SH-SY5Y (cell line): ENCODE measurements at regions not wholly inside any gene's neighbourhood (a gene's known extent, or its start where the extent isn't known, plus 50 kb on each side); places are given as distances from the start of the nearest gene placed in this dataset.

Experiments
- GATA2 ChIP-seq: IDR thresholded peaks from 2 replicates; pipeline ENCODE4 v1.6.1; 2011; ENCODE audit warnings: mild to moderate bottlenecking, low read depth, low read length
- GATA3 ChIP-seq: IDR thresholded peaks from 2 replicates; pipeline ENCODE4 v1.6.1; 2011; ENCODE audit warnings: low read depth, mild to moderate bottlenecking, low read length, moderate library complexity

DNA sequence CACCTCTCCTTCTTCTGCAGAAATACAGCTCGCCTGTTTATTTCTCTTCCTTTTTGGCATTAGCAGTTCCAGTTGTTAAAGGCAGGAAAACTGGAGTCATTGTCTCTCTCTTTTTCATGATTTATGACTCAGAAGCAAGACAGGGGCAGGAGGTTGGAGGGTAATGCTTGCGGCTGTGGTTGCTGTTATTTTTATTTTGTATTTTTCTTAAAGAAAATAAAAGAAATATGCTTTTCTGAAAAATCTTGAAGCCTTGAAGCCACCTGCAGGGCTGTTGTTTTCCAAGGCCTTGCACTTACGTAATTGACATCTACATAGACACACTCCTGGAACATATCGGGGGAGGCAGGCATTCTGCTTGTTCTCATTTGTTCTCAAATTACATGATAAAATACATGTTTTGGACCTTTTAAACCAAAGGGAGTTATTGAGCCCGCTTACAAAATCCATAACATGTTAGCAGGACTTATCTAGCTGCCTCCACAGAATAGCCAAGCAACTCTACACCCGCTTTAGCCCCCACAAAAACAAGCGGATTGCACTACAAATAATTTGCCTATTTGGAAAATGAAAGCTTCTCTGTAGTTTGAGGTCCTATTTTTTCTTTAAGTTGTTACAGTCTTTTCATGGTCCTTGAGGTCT, 1004.6 kb upstream of the NR2F2 start:
- TF ChIP-seq GATA3 (no peak), GATA2 (no peak)

DNA sequence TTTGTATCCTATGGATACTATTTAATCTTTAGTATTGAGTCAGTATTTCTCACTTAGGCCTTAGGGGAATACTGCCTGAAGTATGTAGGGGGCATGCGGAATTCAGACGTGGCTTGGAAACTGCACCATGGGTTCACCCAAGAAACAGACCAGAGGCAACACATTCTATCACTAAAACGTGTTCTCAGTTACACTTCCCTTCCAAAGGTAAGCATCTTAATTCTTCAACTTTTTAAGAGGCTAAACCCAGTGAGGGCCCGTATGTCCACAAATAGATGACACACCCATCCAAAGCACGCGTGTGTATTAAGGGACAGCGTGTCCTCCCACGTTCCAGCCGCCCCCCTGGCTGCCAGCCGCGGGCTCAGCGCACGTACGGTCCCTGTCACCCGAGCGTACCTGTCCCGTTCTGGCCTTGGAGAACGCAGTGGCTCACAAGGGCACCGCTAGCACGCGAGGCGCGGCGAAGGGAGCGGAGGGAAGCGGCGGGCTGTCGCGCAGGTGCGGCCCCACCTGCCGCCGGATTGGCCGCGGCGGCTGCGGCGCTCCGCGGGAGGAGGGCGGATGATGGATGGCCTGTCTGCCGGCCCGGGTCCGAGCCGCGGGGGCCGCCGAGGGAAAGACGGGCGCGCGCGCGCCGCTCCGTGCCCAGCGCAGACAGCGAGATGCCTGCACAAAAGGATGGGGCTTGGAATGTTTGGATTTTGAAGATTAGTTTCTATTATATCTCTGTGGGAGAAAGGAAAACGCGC, 1003.9 kb upstream of the NR2F2 start:
- TF ChIP-seq GATA3: no peak
- TF ChIP-seq GATA2: no peak

DNA sequence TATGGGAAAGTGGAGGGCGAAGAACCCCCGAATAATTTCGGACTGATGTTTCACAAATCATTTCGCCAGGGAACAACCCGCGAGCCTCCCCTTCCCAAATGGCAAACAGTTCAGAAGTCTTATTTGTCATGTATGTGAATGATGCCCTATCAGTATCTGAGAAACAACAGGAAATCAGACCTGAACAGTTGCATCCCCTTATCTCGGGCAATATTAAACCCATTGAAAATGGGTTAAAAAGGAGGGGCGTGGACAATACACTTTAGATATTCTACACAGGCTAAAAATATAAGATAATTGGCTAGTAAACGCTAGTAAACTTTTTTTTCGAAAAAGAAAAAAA, 1003.3 kb upstream of the NR2F2 start:
- TF ChIP-seq GATA2 (no peak), GATA3 (no peak)

DNA sequence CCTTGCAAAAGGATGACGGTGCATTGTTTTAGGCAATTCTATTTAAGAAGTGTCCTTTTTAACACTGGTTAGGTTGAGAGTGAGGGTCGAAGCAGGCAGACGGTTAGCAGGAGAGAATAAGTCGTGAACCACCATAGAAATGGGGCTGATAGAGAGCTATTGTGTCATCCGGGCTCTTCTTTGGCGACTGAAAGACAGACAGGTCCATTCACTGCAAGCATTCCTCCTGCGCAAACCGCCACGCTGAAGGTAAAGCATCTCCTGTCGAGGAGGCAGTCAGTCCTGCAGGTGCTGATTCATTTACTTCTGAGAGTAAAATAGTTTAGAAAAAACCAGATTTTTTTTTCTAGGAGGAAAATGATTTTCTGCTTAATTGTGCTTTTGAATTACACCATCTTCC, 1002.8 kb upstream of the NR2F2 start:
- TF ChIP-seq GATA3: no peak
- TF ChIP-seq GATA2: no peak

DNA sequence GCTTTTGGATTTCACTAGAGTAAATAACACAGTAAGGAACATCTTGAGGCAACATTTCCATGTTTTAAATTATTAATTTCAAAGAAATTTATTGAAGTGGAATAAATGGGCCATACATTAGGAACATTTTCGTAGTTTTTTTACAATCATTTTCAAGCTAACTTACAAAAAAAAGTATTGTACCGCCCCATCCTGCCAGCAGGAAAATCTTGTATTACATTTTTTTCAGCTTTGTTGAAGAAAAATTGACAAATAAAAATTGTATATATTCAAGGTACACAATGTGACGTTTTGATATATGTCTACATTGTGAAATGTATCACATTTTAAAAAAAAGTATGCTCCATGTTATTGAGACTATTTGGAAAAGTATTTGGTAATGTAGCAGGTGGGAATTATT, 1001.9 kb upstream of the NR2F2 start:
- TF ChIP-seq GATA2: no peak
- no peak for TF ChIP-seq GATA3

DNA sequence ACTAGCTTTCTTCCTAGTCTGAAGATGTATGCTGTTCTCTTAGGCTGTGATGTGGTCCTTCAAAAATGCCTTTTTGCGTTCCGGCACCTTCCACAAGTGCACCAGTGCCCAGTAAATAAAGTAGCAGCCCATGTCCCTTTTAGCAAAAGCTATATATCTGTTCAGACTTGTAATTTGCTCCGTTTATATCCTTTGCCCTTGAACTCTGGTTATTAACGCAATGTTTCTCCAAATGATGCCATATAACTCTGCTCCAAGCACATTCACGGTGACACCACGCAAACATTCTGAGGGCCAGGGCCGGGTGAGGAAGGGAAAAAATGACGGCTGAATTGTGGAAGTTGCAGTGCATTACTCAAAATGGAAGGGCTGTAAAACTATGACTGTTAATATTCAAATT, 1001.1 kb upstream of the NR2F2 start:
- no peak for TF ChIP-seq GATA3

DNA sequence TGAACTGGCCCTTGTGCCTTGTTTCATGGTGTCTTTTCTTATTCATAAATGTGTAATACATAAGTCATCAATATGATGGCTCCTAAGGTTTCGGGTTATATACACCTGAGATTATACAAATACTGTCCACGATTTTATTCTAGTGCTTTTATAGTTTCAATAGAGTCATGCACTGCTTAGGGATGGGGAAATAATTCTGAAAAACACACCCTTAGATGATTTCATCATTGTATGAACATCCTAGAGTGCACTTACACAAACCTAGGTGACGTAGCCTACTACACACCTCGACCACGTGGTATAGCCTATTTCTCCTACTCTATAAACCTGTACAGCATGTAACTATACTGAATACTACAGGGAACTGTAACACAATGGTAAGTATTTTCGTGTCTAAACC, 988.8 kb upstream of the NR2F2 start:
- TF ChIP-seq GATA2: no peak
- no peak for TF ChIP-seq GATA3

DNA sequence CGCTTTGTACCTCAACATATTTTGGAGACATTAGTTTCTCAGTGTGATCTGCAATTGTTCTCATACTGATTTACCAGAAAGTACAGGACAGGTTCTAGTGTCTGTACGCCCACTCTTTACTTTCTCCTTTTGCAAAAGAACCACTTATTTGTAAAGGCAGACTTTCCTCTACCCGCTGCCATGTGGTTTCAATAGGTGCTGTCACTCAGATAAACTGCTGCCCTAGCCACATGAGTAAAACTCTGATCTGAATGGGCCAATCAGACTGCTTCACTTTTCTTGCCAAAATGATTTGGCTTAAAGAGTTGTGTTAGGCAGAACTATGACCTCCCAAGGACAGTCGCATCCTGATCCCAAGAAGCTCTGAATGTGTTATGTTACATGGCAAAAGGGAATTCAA, 984.6 kb upstream of the NR2F2 start:
- TF ChIP-seq GATA2 (no peak), GATA3 (no peak)

DNA sequence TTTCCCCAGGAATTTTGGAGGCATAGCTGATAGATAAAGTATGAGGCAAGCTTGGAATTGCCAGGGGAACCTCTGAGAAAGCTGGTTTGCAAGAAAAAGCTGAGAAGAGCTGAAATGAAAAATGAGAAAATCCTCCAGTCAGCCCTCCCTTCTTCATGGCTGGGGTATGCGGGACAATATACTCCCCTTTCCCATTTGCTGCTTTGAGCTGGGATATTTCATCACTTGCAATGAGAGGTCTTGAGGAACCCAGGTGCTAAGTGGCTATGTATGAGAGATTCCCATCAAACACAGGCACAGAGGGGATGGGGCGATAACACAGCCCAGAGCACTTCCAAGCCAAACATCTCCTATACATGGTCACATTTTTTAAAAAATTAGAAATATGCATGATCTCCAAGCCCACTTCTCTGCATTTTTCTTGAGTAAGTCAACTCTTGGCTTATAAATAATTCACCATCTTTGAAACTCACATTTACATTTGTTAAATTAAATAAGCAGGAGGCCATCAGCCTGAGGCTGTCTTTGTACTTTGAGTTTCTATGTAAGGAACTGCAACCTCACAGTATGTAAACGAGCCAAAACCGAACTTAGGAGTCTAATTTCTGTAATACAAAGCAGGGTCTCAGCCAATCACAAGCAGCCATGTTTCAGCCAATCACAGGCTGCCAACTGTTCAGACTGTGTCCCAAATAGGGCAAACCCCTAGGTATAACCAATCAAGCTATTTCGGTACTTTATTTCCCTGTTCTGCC, 983.6 kb upstream of the NR2F2 start:
- TF ChIP-seq GATA2: no peak
- TF ChIP-seq GATA3: no peak

DNA sequence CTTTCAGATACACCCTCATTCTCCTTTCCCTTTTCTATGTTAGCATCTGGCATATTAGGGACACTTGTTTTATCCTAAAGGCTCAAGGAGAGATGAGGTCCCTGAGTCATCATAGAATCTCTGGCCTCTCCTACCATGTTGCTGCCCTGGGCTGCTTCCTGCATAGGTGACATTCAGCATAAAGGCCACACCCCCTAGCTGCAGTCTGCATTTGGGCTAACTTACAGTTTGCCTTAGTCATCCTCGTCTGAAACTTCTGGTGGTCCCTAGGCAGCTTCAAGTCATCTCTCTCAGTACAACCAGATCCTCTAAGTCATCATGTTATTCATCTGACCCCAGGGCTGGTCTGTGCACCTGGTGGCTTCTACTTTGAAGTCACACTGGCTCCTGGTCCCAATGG, 982.7 kb upstream of the NR2F2 start:
- TF ChIP-seq GATA2 (no peak), GATA3 (no peak)

DNA sequence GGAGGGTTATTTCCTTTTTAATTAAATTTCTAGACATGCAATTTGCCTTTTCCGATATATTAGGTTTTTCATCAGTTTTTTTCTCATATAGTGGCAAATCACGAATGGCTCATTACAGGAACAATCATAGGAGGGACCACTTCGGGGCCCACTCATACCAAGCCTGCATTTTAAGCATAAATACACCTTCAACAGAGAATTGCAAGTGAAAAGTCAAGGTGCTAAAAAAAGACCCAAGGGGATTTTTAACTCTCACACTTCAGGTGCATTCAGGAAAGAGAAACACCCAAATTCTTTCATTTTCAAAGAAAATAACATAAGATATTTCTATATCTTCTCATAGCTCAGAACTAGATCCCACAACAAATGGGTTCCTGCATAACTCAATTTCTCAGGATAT, 979.6 kb upstream of the NR2F2 start:
- TF ChIP-seq GATA3 (no peak), GATA2 (no peak)

DNA sequence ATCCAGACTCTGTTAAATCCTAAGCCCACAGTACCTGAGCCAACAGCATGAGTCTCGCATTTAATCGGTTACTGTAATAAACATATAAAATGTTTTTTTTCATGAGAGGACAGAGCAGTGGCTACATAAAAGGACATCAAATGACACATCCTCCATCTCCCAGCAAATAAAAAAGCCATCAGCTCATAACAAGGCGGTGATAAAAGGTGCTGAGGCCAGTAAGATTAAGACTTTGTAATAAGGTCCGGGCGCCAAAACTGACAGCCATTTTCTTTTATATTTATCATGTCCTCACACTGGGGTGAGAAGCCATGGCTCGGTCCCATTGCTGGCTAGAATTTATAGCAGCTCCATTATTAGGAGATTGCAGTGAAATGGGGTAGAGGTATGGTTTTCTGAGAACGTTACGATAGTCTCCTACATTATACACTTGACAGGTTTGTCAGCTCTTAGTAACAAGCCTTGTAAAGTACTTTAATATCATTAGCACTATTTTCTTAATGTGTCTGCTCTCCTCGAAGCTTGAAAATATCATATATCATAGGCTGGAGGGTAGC, 977.8 kb upstream of the NR2F2 start:
- TF ChIP-seq GATA3 (no peak), GATA2 (no peak)

DNA sequence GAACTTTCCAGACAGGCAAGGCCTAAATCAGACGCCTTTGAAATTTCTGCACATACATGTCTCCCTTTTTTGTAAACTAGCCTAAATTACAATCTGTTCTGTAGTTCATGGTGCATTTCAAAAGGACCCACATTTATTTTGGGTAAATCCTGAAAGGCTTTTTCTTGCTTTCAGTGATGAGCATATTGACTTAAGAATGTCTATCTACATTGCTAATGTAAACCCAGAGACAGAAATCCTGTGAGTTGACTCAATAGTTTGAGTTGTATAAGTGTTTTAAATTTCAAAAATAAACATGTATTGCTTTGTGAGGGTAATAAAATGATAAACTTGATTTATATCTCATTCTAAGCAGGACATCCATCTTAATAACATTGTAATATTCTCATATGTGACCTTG, 977.0 kb upstream of the NR2F2 start:
- TF ChIP-seq GATA3 (no peak), GATA2 (no peak)

DNA sequence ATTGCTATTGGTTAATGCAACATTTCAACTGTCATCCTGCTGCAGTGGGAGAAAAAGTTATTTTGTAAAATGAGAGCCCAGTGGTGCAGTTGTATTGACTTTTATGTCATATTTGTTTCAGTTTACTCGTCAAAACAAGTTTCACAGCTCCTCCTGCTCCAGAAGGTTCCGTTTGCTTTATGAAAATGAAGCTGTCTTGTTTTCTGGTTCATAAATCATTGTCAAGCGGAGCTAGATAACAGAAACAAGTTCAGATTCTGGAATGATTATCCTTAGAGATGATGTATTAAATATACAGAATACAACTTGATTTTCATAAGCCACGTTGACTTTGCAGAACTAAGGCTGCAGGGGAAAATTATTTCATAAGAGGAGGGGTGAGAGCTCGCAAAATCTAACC, 970.5 kb upstream of the NR2F2 start:
- TF ChIP-seq GATA3: no peak
- no peak for TF ChIP-seq GATA2

DNA sequence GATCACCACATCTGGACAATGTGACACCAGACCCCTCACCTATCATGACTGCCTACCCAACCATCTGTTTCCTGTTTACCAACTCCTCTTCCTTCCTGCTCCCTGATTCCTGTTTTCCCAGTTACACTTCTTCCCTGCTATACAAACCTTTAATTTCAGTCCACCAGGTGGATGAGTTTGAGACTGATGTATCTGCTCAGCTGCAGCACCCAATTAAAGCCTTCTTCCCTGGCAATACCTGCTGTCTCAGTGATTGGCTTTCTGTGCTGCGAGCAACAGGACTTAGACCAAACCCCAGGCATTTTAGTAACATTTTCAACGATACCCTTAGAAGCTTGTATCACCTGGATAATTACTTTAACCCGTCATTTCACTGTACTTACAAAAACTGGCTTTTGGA, 968.2 kb upstream of the NR2F2 start:
- TF ChIP-seq GATA3: no peak
- no peak for TF ChIP-seq GATA2
